ENCODE measurements at regions not wholly inside any gene's neighbourhood (a gene's known extent, or its start where the extent isn't known, plus 50 kb on each side); places are given as distances from the start of the nearest gene placed in this dataset.

GRCh38 chr22:40123387-40123786 lies 54.3 kb upstream of the TNRC6B start:
- Histone ChIP-seq H3K27me3 (ENCODE audit: insufficient read depth, low read length) (no peaks in the 10 kb centered on the region), H3K9me3 (ENCODE audit: low read depth, low read length) (no peaks in the 10 kb centered on the region), H3K4me3 (ENCODE audit: low read length) (no peak overlapping the region), H3K4me1 (ENCODE audit: insufficient read depth, low read length) (peaks cover 4% of the 10 kb centered on the region)

All from mononuclear cell (primary cell).